ENCODE measurements at regions not wholly inside any gene's neighbourhood (a gene's known extent, or its start where the extent isn't known, plus 50 kb on each side); places are given as distances from the start of the nearest gene placed in this dataset.

GRCh38 chr13:111530137-111530870, 209.9 kb downstream of the TEX29 start:
- DNase-seq, result no peak
- Mint-ChIP-seq H3K4me1 (ENCODE audit: low read depth, unreplicated experiment) (peaks cover 22% of the 10 kb centered on the region), H3K27me3 (ENCODE audit: unreplicated experiment) (peaks cover 3% of the 10 kb centered on the region), H3K36me3 (ENCODE audit: unreplicated experiment) (no peaks in the 10 kb centered on the region), H3K27ac (ENCODE audit: unreplicated experiment) (no peak overlapping the region), H3K9me3 (ENCODE audit: unreplicated experiment) (no peaks in the 10 kb centered on the region), H3K4me3 (ENCODE audit: unreplicated experiment) (no peak overlapping the region)
- no peak for TF ChIP-seq CTCF (IDR thresholded peaks at IDR 0.05; ENCODE audit: partially characterized antibody, unreplicated experiment)

- TF ChIP-seq CTCF (IDR thresholded peaks at IDR 0.05; ENCODE audit: partially characterized antibody, unreplicated experiment), result no peak
- Mint-ChIP-seq H3K4me3 (ENCODE audit: unreplicated experiment) (no peak overlapping the region), H3K27me3 (ENCODE audit: unreplicated experiment) (peaks cover 4% of the 10 kb centered on the region), H3K36me3 (ENCODE audit: unreplicated experiment) (no peaks in the 10 kb centered on the region), H3K9me3 (ENCODE audit: unreplicated experiment) (no peaks in the 10 kb centered on the region), H3K27ac (ENCODE audit: unreplicated experiment) (no peak overlapping the region), H3K4me1 (ENCODE audit: low read depth, unreplicated experiment) (peaks cover 22% of the 10 kb centered on the region)
- DNase-seq, result no peak
These were observed 211.1 kb downstream of the TEX29 start for GRCh38 chr13:111531505-111531904.

GRCh38 chr13:111532111-111532510, 211.7 kb downstream of the TEX29 start:
- Mint-ChIP-seq H3K4me1 (ENCODE audit: low read depth, unreplicated experiment) (peaks cover 22% of the 10 kb centered on the region), H3K36me3 (ENCODE audit: unreplicated experiment) (no peaks in the 10 kb centered on the region), H3K27ac (ENCODE audit: unreplicated experiment) (no peak overlapping the region), H3K9me3 (ENCODE audit: unreplicated experiment) (no peaks in the 10 kb centered on the region), H3K27me3 (ENCODE audit: unreplicated experiment) (peaks cover 4% of the 10 kb centered on the region), H3K4me3 (ENCODE audit: unreplicated experiment) (no peak overlapping the region)
- no peak for TF ChIP-seq CTCF (IDR thresholded peaks at IDR 0.05; ENCODE audit: partially characterized antibody, unreplicated experiment)
- no peak for DNase-seq

GRCh38 chr13:111533900-111534683, 213.7 kb downstream of the TEX29 start:
- no peaks in the 10 kb centered on the region for H3K9me3 Mint-ChIP-seq (ENCODE audit: unreplicated experiment)
- H3K4me3 Mint-ChIP-seq (ENCODE audit: unreplicated experiment), result no peak overlapping the region
- no peak for DNase-seq
- H3K36me3 Mint-ChIP-seq (ENCODE audit: unreplicated experiment), result no peaks in the 10 kb centered on the region
- H3K27ac Mint-ChIP-seq (ENCODE audit: unreplicated experiment), result no peak overlapping the region
- peaks cover 4% of the 10 kb centered on the region for H3K27me3 Mint-ChIP-seq (ENCODE audit: unreplicated experiment)
- TF ChIP-seq CTCF (IDR thresholded peaks at IDR 0.05; ENCODE audit: partially characterized antibody, unreplicated experiment), result no peak
- peaks cover 22% of the 10 kb centered on the region for H3K4me1 Mint-ChIP-seq (ENCODE audit: low read depth, unreplicated experiment)

All from glutamatergic neuron (in vitro differentiated cells).